ENCODE measurements at regions not wholly inside any gene's neighbourhood (a gene's known extent, or its start where the extent isn't known, plus 50 kb on each side); places are given as distances from the start of the nearest gene placed in this dataset.
A peak's percentile ranks its signal among the peaks of the same experiment; 100 is the strongest.
"Not testable (repeated sequence)": the region's sequence is repeated elsewhere in the genome, so short reads cannot be mapped to it uniquely, and the experiment has no call there.

GRCh38 chr5:91307048-91307447 lies 76.1 kb downstream of the ARRDC3 start:
- Mint-ChIP-seq H3K4me3 (peak overlapping the region; percentile 12; the same call in 1 of the 2 replicates), H3K36me3 (ENCODE audit: low read depth) (no peaks in the 10 kb centered on the region), H3K4me1 (ENCODE audit: low read depth) (peaks cover 34% of the 10 kb centered on the region), H3K9me3 (no peaks in the 10 kb centered on the region), H3K27ac (peak overlapping the region; percentile 64), H3K27me3 (ENCODE audit: insufficient read depth) (peaks cover 2% of the 10 kb centered on the region; the same call in 1 of the 2 replicates)
- TF ChIP-seq CTCF (IDR thresholded peaks at IDR 0.05): no peak
- DNase-seq: peak; percentile 56

GRCh38 chr5:91306497-91306896 lies 76.6 kb downstream of the ARRDC3 start:
- no peaks in the 10 kb centered on the region for H3K9me3 Mint-ChIP-seq
- no peak overlapping the region for H3K4me3 Mint-ChIP-seq
- H3K4me1 Mint-ChIP-seq (ENCODE audit: low read depth): peaks cover 29% of the 10 kb centered on the region
- no peaks in the 10 kb centered on the region for H3K36me3 Mint-ChIP-seq (ENCODE audit: low read depth)
- peak overlapping the region; percentile 64; the same call in 1 of the 2 replicates for H3K27ac Mint-ChIP-seq
- TF ChIP-seq CTCF (IDR thresholded peaks at IDR 0.05): no peak
- DNase-seq: no peak
- H3K27me3 Mint-ChIP-seq (ENCODE audit: insufficient read depth): peaks cover 2% of the 10 kb centered on the region; the same call in 1 of the 2 replicates

GRCh38 chr5:91305640-91306039 lies 77.5 kb downstream of the ARRDC3 start:
- no peak for TF ChIP-seq CTCF (IDR thresholded peaks at IDR 0.05)
- H3K4me3 Mint-ChIP-seq: no peak overlapping the region
- no peaks in the 10 kb centered on the region for H3K9me3 Mint-ChIP-seq
- H3K4me1 Mint-ChIP-seq (ENCODE audit: low read depth): peaks cover 20% of the 10 kb centered on the region
- no peak overlapping the region for H3K27ac Mint-ChIP-seq
- H3K27me3 Mint-ChIP-seq (ENCODE audit: insufficient read depth): no peaks in the 10 kb centered on the region
- no peaks in the 10 kb centered on the region for H3K36me3 Mint-ChIP-seq (ENCODE audit: low read depth)
- DNase-seq: no peak

GRCh38 chr5:91304015-91304414 lies 79.1 kb downstream of the ARRDC3 start:
- H3K27me3 Mint-ChIP-seq (ENCODE audit: insufficient read depth); H3K9me3 Mint-ChIP-seq; H3K27ac Mint-ChIP-seq; DNase-seq; H3K36me3 Mint-ChIP-seq (ENCODE audit: low read depth); H3K4me3 Mint-ChIP-seq: not testable (repeated sequence)
- peaks cover 19% of the 10 kb centered on the region for H3K4me1 Mint-ChIP-seq (ENCODE audit: low read depth)

- H3K9me3 Mint-ChIP-seq: no peaks in the 10 kb centered on the region
- no peak overlapping the region for H3K27ac Mint-ChIP-seq
- no peak for TF ChIP-seq CTCF (IDR thresholded peaks at IDR 0.05)
- no peaks in the 10 kb centered on the region for H3K36me3 Mint-ChIP-seq (ENCODE audit: low read depth)
- no peak for DNase-seq
- no peak overlapping the region for H3K4me3 Mint-ChIP-seq
- H3K27me3 Mint-ChIP-seq (ENCODE audit: insufficient read depth): no peaks in the 10 kb centered on the region
- H3K4me1 Mint-ChIP-seq (ENCODE audit: low read depth): peaks cover 19% of the 10 kb centered on the region
Observed at GRCh38 chr5:91302958-91303357, 80.2 kb downstream of the ARRDC3 start.

- no peaks in the 10 kb centered on the region for H3K27me3 Mint-ChIP-seq (ENCODE audit: insufficient read depth)
- H3K9me3 Mint-ChIP-seq: no peaks in the 10 kb centered on the region
- H3K36me3 Mint-ChIP-seq (ENCODE audit: low read depth): no peaks in the 10 kb centered on the region
- peak; percentile 15; the same call in 1 of the 2 replicates for TF ChIP-seq CTCF (IDR thresholded peaks at IDR 0.05)
- no peak for DNase-seq
- H3K27ac Mint-ChIP-seq: no peak overlapping the region
- H3K4me1 Mint-ChIP-seq (ENCODE audit: low read depth): peaks cover 18% of the 10 kb centered on the region
- H3K4me3 Mint-ChIP-seq: no peak overlapping the region
Observed at GRCh38 chr5:91302305-91302704, 80.8 kb downstream of the ARRDC3 start.
